IPS DF 6.9 (cell line): ENCODE measurements at regions not wholly inside any gene's neighbourhood (a gene's known extent, or its start where the extent isn't known, plus 50 kb on each side); places are given as distances from the start of the nearest gene placed in this dataset.

Experiments
- DNase-seq: peaks from one replicate; pipeline ENCODE4 v3.0.0-alpha.2; 2013; ENCODE audit warnings: low read depth, low spot score
- H3K27ac ChIP-seq: one replicate; pipeline ENCODE4 v1.5.1; 2013; ENCODE audit warnings: low read length, control low read depth
- H3K27me3 ChIP-seq: 2 replicates; pipeline ENCODE4 v1.6.1; 2013; ENCODE audit warnings: mild to moderate bottlenecking, low read length; ENCODE audit not compliant: control insufficient read depth, insufficient read depth
- H3K36me3 ChIP-seq: 2 replicates; pipeline ENCODE4 v1.6.1; 2013; ENCODE audit warnings: low read length; ENCODE audit not compliant: control insufficient read depth, insufficient read depth
- H3K4me1 ChIP-seq: 2 replicates; pipeline ENCODE4 v1.6.1; 2013; ENCODE audit warnings: low read length; ENCODE audit not compliant: control insufficient read depth, insufficient read depth
- H3K4me3 ChIP-seq: 2 replicates; pipeline ENCODE4 v1.5.1; 2013; ENCODE audit warnings: mild to moderate bottlenecking, low read length
- H3K9me3 ChIP-seq: 2 replicates; pipeline ENCODE4 v1.6.1; 2013; ENCODE audit warnings: low read length, inconsistent platforms; ENCODE audit not compliant: control insufficient read depth, insufficient read depth
- whole genome bisulfite sequencing: extraction: QIAGEN DNeasy Blood & Tissue Kit; methylation state at CpG from one replicate; pipeline ENCODE4 v1.1.7; 2013; ENCODE audit warnings: mixed read lengths, missing lambda C conversion rate; ENCODE audit not compliant: insufficient read length, insufficient coverage; 5-methylcytosine and 5-hydroxymethylcytosine counted together

GRCh38 chr14:66435683-66436082, 50.5 kb upstream of the CCDC196 start:
- no peaks in the 10 kb centered on the region for H3K27me3 ChIP-seq

More at GRCh38 chr14:66435683-66436082, 50.5 kb upstream of the CCDC196 start:
- no peaks in the 10 kb centered on the region for H3K36me3 ChIP-seq
- no peak overlapping the region for H3K27ac ChIP-seq
- H3K9me3 ChIP-seq, result no peaks in the 10 kb centered on the region
- H3K4me1 ChIP-seq, result no peaks in the 10 kb centered on the region
- DNase-seq, result no peak
- no CpG with 5 or more reads among the region's 1 CpG for WGBS
- H3K4me3 ChIP-seq, result no peak overlapping the region
